ENCODE measurements at regions not wholly inside any gene's neighbourhood (a gene's known extent, or its start where the extent isn't known, plus 50 kb on each side); places are given as distances from the start of the nearest gene placed in this dataset.

DNA sequence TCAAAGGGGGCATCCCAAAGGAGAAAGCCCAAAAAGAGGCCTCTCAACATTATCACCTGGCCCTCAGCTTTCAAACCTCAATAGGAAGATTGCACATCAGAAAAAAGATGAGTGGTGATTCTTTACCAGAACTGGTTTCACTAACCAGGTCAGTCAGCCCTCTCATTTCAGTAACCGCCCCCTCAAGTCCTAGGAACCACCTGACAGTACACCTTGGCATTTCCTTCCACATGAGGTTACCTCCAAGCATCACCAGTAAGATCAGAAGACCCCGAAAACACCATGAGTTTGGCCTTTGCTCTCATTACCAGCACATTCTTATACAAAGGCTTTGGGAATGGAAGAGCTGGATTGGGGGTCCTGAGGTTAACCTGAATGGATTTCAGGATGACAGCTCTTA, 200.5 kb downstream of the SUCLA2 start:
- Histone ChIP-seq H3K4me3 (ENCODE audit: low read depth, low read length) (no peak overlapping the region), H3K4me1 (ENCODE audit: control insufficient read depth, insufficient read depth, low read length) (no peaks in the 10 kb centered on the region), H3K36me3 (ENCODE audit: control insufficient read depth in 2 of 2, insufficient read depth in 1 of 2, low read length in 2 of 2) (no peaks in the 10 kb centered on the region), H3K27ac (ENCODE audit: extremely low read depth, low read depth, low read length) (no peak overlapping the region), H3K9me3 (ENCODE audit: control insufficient read depth, insufficient read depth, low read depth, low read length) (no peaks in the 10 kb centered on the region)
- CTCF ChIA-PET: no interaction called here
- POLR2A ChIA-PET: no interaction called here
- TF ChIP-seq, protein P1, sequence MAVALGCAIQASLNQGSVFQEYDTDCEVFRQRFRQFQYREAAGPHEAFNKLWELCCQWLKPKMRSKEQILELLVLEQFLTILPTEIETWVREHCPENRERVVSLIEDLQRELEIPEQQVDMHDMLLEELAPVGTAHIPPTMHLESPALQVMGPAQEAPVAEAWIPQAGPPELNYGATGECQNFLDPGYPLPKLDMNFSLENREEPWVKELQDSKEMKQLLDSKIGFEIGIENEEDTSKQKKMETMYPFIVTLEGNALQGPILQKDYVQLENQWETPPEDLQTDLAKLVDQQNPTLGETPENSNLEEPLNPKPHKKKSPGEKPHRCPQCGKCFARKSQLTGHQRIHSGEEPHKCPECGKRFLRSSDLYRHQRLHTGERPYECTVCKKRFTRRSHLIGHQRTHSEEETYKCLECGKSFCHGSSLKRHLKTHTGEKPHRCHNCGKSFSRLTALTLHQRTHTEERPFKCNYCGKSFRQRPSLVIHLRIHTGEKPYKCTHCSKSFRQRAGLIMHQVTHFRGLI (tag by site-specific recombination; IDR thresholded peaks at IDR 0.05): no peak
- TF ChIP-seq ZNF133 (tag by site-specific recombination; IDR thresholded peaks at IDR 0.05) (no peak), KLF1 (tag by site-specific recombination; IDR thresholded peaks at IDR 0.05) (no peak), ZNF596 (tag by site-specific recombination; IDR thresholded peaks at IDR 0.05) (no peak), PRDM1 (tag by site-specific recombination; IDR thresholded peaks at IDR 0.05) (no peak), ZNF391 (tag by site-specific recombination; IDR thresholded peaks at IDR 0.05; ENCODE audit: borderline replicate concordance, low read depth) (no peak), ZNF140 (tag by site-specific recombination; IDR thresholded peaks at IDR 0.05) (no peak), HOXD13 (CRISPR knock-in tag; IDR thresholded peaks at IDR 0.05; ENCODE audit: borderline replicate concordance) (no peak)
- TF ChIP-seq, protein P2, sequence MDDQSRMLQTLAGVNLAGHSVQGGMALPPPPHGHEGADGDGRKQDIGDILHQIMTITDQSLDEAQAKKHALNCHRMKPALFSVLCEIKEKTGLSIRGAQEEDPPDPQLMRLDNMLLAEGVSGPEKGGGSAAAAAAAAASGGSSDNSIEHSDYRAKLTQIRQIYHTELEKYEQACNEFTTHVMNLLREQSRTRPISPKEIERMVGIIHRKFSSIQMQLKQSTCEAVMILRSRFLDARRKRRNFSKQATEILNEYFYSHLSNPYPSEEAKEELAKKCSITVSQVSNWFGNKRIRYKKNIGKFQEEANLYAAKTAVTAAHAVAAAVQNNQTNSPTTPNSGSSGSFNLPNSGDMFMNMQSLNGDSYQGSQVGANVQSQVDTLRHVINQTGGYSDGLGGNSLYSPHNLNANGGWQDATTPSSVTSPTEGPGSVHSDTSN (CRISPR knock-in tag; IDR thresholded peaks at IDR 0.05): no peak
- TF ChIP-seq, protein P3, sequence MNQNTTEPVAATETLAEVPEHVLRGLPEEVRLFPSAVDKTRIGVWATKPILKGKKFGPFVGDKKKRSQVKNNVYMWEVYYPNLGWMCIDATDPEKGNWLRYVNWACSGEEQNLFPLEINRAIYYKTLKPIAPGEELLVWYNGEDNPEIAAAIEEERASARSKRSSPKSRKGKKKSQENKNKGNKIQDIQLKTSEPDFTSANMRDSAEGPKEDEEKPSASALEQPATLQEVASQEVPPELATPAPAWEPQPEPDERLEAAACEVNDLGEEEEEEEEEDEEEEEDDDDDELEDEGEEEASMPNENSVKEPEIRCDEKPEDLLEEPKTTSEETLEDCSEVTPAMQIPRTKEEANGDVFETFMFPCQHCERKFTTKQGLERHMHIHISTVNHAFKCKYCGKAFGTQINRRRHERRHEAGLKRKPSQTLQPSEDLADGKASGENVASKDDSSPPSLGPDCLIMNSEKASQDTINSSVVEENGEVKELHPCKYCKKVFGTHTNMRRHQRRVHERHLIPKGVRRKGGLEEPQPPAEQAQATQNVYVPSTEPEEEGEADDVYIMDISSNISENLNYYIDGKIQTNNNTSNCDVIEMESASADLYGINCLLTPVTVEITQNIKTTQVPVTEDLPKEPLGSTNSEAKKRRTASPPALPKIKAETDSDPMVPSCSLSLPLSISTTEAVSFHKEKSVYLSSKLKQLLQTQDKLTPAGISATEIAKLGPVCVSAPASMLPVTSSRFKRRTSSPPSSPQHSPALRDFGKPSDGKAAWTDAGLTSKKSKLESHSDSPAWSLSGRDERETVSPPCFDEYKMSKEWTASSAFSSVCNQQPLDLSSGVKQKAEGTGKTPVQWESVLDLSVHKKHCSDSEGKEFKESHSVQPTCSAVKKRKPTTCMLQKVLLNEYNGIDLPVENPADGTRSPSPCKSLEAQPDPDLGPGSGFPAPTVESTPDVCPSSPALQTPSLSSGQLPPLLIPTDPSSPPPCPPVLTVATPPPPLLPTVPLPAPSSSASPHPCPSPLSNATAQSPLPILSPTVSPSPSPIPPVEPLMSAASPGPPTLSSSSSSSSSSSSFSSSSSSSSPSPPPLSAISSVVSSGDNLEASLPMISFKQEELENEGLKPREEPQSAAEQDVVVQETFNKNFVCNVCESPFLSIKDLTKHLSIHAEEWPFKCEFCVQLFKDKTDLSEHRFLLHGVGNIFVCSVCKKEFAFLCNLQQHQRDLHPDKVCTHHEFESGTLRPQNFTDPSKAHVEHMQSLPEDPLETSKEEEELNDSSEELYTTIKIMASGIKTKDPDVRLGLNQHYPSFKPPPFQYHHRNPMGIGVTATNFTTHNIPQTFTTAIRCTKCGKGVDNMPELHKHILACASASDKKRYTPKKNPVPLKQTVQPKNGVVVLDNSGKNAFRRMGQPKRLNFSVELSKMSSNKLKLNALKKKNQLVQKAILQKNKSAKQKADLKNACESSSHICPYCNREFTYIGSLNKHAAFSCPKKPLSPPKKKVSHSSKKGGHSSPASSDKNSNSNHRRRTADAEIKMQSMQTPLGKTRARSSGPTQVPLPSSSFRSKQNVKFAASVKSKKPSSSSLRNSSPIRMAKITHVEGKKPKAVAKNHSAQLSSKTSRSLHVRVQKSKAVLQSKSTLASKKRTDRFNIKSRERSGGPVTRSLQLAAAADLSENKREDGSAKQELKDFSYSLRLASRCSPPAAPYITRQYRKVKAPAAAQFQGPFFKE (tag by site-specific recombination; IDR thresholded peaks at IDR 0.05; ENCODE audit: borderline replicate concordance): no peak
- TF ChIP-seq, protein P4, sequence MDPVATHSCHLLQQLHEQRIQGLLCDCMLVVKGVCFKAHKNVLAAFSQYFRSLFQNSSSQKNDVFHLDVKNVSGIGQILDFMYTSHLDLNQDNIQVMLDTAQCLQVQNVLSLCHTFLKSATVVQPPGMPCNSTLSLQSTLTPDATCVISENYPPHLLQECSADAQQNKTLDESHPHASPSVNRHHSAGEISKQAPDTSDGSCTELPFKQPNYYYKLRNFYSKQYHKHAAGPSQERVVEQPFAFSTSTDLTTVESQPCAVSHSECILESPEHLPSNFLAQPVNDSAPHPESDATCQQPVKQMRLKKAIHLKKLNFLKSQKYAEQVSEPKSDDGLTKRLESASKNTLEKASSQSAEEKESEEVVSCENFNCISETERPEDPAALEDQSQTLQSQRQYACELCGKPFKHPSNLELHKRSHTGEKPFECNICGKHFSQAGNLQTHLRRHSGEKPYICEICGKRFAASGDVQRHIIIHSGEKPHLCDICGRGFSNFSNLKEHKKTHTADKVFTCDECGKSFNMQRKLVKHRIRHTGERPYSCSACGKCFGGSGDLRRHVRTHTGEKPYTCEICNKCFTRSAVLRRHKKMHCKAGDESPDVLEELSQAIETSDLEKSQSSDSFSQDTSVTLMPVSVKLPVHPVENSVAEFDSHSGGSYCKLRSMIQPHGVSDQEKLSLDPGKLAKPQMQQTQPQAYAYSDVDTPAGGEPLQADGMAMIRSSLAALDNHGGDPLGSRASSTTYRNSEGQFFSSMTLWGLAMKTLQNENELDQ (tag by site-specific recombination; IDR thresholded peaks at IDR 0.05; ENCODE audit: low read depth): no peak

DNA sequence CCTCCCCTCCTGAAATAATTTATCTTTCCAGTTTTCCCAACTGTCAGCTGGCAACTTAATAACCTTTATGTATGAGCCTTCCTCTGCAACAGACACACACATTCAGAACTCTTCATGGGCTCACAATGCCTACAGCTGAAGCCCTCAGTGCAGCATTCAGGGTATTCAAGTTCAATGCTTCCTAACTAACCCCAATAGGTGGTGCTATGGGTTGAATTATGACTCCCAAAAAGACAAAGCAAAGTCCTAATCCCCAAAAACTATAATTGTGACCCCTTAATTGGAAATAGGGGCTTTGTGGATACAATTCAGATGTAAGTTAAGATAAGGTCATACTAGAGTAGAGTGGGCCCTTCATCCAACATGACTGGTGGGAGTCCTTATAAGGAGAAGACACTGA, 202.2 kb downstream of the SUCLA2 start:
- Histone ChIP-seq H3K9me3 (ENCODE audit: control insufficient read depth, insufficient read depth, low read depth, low read length) (no peaks in the 10 kb centered on the region), H3K4me1 (ENCODE audit: control insufficient read depth, insufficient read depth, low read length) (no peaks in the 10 kb centered on the region), H3K36me3 (ENCODE audit: control insufficient read depth in 2 of 2, insufficient read depth in 1 of 2, low read length in 2 of 2) (no peaks in the 10 kb centered on the region), H3K27ac (ENCODE audit: extremely low read depth, low read depth, low read length) (no peak overlapping the region), H3K4me3 (ENCODE audit: low read depth, low read length) (no peak overlapping the region)
- POLR2A ChIA-PET: no interaction called here
- CTCF ChIA-PET: interaction anchor here (0.7 kb wide), 3 partner anchors 82 to 866 kb away, joined by 3 read pairs; no protein-coding TSS in a partner anchor
- TF ChIP-seq ZNF223 (tag by site-specific recombination; IDR thresholded peaks at IDR 0.05) (no peak), RBAK (tag by site-specific recombination; IDR thresholded peaks at IDR 0.05) (no peak), ZNF571 (tag by site-specific recombination; IDR thresholded peaks at IDR 0.05) (no peak), ZNF792 (tag by site-specific recombination; IDR thresholded peaks at IDR 0.05) (no peak), ZNF791 (tag by site-specific recombination; IDR thresholded peaks at IDR 0.05) (no peak), ZNF48 (tag by site-specific recombination; IDR thresholded peaks at IDR 0.05) (no peak), GFI1B (tag by site-specific recombination; IDR thresholded peaks at IDR 0.05) (no peak)
- TF ChIP-seq, protein P5, sequence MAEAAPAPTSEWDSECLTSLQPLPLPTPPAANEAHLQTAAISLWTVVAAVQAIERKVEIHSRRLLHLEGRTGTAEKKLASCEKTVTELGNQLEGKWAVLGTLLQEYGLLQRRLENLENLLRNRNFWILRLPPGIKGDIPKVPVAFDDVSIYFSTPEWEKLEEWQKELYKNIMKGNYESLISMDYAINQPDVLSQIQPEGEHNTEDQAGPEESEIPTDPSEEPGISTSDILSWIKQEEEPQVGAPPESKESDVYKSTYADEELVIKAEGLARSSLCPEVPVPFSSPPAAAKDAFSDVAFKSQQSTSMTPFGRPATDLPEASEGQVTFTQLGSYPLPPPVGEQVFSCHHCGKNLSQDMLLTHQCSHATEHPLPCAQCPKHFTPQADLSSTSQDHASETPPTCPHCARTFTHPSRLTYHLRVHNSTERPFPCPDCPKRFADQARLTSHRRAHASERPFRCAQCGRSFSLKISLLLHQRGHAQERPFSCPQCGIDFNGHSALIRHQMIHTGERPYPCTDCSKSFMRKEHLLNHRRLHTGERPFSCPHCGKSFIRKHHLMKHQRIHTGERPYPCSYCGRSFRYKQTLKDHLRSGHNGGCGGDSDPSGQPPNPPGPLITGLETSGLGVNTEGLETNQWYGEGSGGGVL (tag by site-specific recombination; IDR thresholded peaks at IDR 0.05): no peak
- TF ChIP-seq, protein P6, sequence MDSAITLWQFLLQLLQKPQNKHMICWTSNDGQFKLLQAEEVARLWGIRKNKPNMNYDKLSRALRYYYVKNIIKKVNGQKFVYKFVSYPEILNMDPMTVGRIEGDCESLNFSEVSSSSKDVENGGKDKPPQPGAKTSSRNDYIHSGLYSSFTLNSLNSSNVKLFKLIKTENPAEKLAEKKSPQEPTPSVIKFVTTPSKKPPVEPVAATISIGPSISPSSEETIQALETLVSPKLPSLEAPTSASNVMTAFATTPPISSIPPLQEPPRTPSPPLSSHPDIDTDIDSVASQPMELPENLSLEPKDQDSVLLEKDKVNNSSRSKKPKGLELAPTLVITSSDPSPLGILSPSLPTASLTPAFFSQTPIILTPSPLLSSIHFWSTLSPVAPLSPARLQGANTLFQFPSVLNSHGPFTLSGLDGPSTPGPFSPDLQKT (IDR thresholded peaks at IDR 0.05; ENCODE audit: borderline replicate concordance, low read depth, low read length): no peak
- TF ChIP-seq, protein P7, sequence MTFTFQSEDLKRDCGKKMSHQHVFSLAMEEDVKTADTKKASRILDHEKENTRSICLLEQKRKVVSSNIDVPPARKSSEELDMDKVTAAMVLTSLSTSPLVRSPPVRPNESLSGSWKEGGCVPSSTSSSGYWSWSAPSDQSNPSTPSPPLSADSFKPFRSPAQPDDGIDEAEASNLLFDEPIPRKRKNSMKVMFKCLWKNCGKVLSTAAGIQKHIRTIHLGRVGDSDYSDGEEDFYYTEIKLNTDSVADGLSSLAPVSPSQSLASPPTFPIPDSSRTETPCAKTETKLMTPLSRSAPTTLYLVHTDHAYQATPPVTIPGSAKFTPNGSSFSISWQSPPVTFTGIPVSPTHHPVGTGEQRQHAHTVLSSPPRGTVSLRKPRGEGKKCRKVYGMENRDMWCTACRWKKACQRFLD (tag by site-specific recombination; IDR thresholded peaks at IDR 0.05): no peak
